Glutamatergic neuron (in vitro differentiated cells): ENCODE measurements at regions not wholly inside any gene's neighbourhood (a gene's known extent, or its start where the extent isn't known, plus 50 kb on each side); places are given as distances from the start of the nearest gene placed in this dataset.
"Not testable (repeated sequence)": the region's sequence is repeated elsewhere in the genome, so short reads cannot be mapped to it uniquely, and the experiment has no call there.

Source experiments
- DNase-seq: peaks from one replicate; pipeline ENCODE4 v3.0.0; 2022
- H3K27ac Mint-ChIP-seq: one replicate; pipeline ENCODE4 v1.8.0; 2020; ENCODE audit warnings: mild to moderate bottlenecking, mixed read lengths, inconsistent platforms; ENCODE audit not compliant: unreplicated experiment
- H3K27me3 Mint-ChIP-seq: one replicate; pipeline ENCODE4 v1.8.0; 2020; ENCODE audit warnings: mild to moderate bottlenecking, moderate library complexity, mixed read lengths, inconsistent platforms; ENCODE audit not compliant: unreplicated experiment
- H3K36me3 Mint-ChIP-seq: one replicate; pipeline ENCODE4 v1.8.0; 2020; ENCODE audit warnings: mild to moderate bottlenecking, mixed read lengths, inconsistent platforms; ENCODE audit not compliant: unreplicated experiment
- H3K4me1 Mint-ChIP-seq: one replicate; pipeline ENCODE4 v1.8.0; 2020; ENCODE audit warnings: mild to moderate bottlenecking, low read depth, mixed read lengths, inconsistent platforms; ENCODE audit not compliant: unreplicated experiment
- H3K4me3 Mint-ChIP-seq: one replicate; pipeline ENCODE4 v1.8.0; 2020; ENCODE audit warnings: mild to moderate bottlenecking, mixed read lengths, inconsistent platforms; ENCODE audit not compliant: unreplicated experiment
- H3K9me3 Mint-ChIP-seq: one replicate; pipeline ENCODE4 v1.8.0; 2020; ENCODE audit warnings: mild to moderate bottlenecking, moderate library complexity, mixed read lengths, inconsistent platforms; ENCODE audit not compliant: unreplicated experiment
- TF ChIP-seq, protein P1 (sequence below): fragments of 200-600 bp; sonication (generic); IDR thresholded peaks from one replicate; pipeline ENCODE4 v1.5.0; 2021; ENCODE audit not compliant: partially characterized antibody, unreplicated experiment

DNA sequence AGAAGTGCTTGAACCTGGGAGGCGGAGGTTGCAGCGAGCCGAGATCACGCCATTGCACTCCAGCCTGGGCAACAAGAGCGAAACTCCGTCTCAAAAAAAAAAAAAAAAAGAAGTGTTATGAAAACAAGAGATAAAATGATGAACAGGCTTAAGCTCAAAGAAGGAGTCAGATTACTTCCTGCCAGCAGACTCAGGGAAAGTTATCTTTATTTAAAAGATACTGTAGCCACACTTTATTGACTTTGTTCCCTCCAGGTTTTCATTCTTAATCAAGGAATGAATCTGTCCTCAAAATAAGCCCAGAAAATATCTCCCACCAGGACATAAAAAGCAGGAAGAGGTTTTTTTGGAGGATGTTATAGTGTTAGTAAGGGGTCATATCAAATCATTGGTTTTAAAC lies 176.5 kb upstream of the KCNMB2 start:
- TF ChIP-seq, protein P1, sequence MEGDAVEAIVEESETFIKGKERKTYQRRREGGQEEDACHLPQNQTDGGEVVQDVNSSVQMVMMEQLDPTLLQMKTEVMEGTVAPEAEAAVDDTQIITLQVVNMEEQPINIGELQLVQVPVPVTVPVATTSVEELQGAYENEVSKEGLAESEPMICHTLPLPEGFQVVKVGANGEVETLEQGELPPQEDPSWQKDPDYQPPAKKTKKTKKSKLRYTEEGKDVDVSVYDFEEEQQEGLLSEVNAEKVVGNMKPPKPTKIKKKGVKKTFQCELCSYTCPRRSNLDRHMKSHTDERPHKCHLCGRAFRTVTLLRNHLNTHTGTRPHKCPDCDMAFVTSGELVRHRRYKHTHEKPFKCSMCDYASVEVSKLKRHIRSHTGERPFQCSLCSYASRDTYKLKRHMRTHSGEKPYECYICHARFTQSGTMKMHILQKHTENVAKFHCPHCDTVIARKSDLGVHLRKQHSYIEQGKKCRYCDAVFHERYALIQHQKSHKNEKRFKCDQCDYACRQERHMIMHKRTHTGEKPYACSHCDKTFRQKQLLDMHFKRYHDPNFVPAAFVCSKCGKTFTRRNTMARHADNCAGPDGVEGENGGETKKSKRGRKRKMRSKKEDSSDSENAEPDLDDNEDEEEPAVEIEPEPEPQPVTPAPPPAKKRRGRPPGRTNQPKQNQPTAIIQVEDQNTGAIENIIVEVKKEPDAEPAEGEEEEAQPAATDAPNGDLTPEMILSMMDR: no peak
- no peak overlapping the region for H3K27ac Mint-ChIP-seq

DNA sequence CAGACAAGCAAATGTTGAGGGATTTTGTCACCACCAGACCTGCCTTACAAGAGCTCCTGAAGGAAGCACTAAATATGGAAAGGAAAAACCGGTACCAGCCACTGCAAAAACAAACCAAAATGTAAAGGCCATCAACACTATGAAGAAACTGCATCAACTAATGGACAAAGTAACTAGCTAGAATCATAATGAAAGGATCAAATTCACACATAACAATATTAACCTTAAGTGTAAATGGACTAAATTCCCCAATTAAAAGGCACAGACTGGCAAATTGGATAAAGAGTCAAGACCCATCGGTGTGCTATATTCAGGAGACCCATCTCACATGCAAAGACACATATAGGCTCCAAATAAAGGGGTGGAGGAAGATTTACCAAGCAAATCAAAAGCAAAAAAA lies 173.2 kb upstream of the KCNMB2 start:
- not testable (repeated sequence) for H3K27me3 Mint-ChIP-seq, H3K4me3 Mint-ChIP-seq, H3K4me1 Mint-ChIP-seq, H3K9me3 Mint-ChIP-seq, H3K27ac Mint-ChIP-seq, DNase-seq, H3K36me3 Mint-ChIP-seq

More for the DNA sequence above, 176.5 kb upstream of the KCNMB2 start:
- no peak for DNase-seq
- no peaks in the 10 kb centered on the region for H3K4me1 Mint-ChIP-seq
- no peak overlapping the region for H3K4me3 Mint-ChIP-seq
- H3K27me3 Mint-ChIP-seq: no peaks in the 10 kb centered on the region
- peaks cover 7% of the 10 kb centered on the region for H3K36me3 Mint-ChIP-seq
- H3K9me3 Mint-ChIP-seq: peaks cover 3% of the 10 kb centered on the region

DNA sequence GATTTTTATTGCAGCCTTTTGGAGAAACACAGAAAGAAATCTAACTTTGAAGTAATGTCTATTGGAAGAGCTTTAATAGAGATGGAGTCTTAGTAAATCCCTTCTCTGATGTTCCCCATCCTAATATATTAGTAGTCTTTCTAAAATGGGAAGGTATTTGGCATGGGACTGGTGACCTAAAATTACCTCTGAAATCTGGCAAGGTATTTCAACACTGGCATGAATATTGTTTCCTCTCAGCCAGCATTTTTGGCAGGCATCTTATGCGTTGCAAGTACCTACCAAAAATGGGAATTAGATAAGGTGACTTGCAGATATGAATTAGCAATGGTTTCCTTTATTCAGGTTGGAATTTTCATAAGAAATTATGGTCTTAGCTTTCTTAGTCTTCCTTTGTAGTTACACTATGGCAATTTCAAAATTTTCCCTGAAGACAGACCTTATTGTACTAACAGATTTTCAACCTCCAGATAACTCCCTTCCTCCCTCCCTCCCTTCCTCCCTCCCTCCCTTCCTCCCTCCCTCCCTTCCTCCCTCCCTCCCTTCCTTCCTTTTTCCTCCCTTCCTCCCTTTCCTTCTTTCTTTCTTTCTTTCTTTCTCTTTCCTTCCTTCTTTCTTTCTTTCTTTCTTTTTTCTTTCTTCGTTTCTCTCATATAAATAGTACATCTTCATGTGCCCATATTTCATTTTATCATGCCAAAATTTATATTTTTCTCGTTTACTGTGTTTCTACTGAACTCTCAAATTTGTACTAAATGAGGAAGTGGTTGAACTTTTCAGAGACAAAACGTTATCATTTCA lies 168.2 kb upstream of the KCNMB2 start:
- Mint-ChIP-seq H3K36me3 (no peaks in the 10 kb centered on the region), H3K4me1 (no peaks in the 10 kb centered on the region), H3K9me3 (peaks cover 1% of the 10 kb centered on the region), H3K27me3 (no peaks in the 10 kb centered on the region), H3K4me3 (no peak overlapping the region), H3K27ac (no peak overlapping the region)
- TF ChIP-seq, protein P1: no peak
- no peak for DNase-seq

DNA sequence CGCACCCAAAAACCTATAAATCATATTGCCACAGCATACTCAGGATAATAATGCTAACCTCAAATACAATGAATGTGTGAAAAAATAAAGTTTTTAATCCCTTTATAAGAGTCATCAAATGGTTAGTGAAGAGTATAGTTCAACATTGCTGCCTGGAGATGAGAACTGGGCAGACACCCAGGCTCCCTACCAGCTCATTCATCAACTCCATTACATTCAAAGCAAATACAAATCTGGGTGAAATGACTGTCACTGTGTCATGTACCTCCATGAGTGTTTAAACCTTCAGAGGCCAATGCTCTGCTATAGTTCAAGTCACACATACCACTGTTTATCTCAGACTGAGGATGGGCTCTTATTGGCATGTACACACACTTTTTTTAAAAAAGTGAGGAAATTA lies 167.2 kb upstream of the KCNMB2 start:
- Mint-ChIP-seq H3K4me3 (no peak overlapping the region), H3K27me3 (no peaks in the 10 kb centered on the region), H3K4me1 (no peaks in the 10 kb centered on the region), H3K36me3 (no peaks in the 10 kb centered on the region), H3K27ac (no peak overlapping the region), H3K9me3 (peaks cover 1% of the 10 kb centered on the region)
- no peak for DNase-seq
- TF ChIP-seq, protein P1: no peak

DNA sequence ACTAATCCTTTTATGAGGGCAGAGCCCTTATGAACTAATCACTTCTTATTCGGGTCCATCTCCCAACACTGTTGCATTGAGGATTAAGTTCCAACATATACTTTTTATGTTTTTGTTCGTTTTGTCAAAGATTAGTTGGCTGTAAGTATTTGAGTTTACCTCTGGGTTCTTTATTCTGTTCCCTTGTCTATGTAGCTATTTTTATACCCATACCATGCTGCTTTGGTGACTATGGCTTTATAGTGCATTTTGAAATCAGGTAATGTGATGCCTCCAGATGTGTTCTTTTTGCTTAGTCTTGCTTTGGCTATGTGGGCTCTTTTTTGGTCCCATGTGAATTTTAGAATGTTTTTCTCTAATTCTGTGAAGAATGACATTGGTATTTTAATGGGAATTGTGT lies 166.4 kb upstream of the KCNMB2 start:
- Mint-ChIP-seq H3K27me3 (no peaks in the 10 kb centered on the region), H3K9me3 (peaks cover 1% of the 10 kb centered on the region), H3K36me3 (no peaks in the 10 kb centered on the region), H3K4me3 (no peak overlapping the region), H3K4me1 (no peaks in the 10 kb centered on the region), H3K27ac (no peak overlapping the region)
- TF ChIP-seq, protein P1: no peak
- DNase-seq: no peak
